ENCODE measurements at regions not wholly inside any gene's neighbourhood (a gene's known extent, or its start where the extent isn't known, plus 50 kb on each side); places are given as distances from the start of the nearest gene placed in this dataset.

DNA sequence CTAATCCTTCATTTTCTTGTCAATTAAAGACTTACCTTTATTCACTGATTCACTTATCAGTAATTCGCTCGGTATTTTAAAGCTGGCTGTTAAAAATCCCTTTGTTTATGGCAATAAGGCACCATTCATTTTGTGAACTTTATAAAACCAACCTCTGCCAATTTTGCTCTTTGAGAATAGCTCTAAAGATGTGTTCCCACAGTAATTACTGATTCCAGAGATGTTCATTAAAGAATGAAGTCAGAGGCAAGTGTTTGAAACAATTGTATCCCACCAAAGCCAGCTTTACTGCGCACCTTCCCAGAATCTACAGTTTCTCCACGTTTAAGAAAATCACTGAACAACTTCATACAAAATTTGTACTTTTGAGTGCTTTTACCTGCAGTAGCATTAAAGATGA is 424.5 kb downstream of the USP25 start:
- Histone ChIP-seq H3K4me3 (no peak overlapping the region), H3K36me3 (no peaks in the 10 kb centered on the region), H3K4me1 (no peaks in the 10 kb centered on the region), H3K27me3 (replicated peaks in 1 of 7) (no peaks in the 10 kb centered on the region), H3K27ac (no peak overlapping the region), H3K9me3 (no peaks in the 10 kb centered on the region)
- no peak for DNase-seq
- intact Hi-C loops (cut with DNase I; ENCODE audit: low total_unique reads) = no loop called here
- WGBS, 5 donors = 88 to 97% (median 91%) methylated on average over 4 of the region's 4 CpGs
- TF ChIP-seq POLR2AphosphoS5 (IDR thresholded peaks at IDR 0.05) (no peak), POLR2A (IDR thresholded peaks at IDR 0.05) (no peak)
- TF ChIP-seq, protein P1, sequence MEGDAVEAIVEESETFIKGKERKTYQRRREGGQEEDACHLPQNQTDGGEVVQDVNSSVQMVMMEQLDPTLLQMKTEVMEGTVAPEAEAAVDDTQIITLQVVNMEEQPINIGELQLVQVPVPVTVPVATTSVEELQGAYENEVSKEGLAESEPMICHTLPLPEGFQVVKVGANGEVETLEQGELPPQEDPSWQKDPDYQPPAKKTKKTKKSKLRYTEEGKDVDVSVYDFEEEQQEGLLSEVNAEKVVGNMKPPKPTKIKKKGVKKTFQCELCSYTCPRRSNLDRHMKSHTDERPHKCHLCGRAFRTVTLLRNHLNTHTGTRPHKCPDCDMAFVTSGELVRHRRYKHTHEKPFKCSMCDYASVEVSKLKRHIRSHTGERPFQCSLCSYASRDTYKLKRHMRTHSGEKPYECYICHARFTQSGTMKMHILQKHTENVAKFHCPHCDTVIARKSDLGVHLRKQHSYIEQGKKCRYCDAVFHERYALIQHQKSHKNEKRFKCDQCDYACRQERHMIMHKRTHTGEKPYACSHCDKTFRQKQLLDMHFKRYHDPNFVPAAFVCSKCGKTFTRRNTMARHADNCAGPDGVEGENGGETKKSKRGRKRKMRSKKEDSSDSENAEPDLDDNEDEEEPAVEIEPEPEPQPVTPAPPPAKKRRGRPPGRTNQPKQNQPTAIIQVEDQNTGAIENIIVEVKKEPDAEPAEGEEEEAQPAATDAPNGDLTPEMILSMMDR (IDR thresholded peaks at IDR 0.05 in 8 of 11, conservative IDR thresholded peaks at IDR 0.05 in 3 of 11) = no peak

DNA sequence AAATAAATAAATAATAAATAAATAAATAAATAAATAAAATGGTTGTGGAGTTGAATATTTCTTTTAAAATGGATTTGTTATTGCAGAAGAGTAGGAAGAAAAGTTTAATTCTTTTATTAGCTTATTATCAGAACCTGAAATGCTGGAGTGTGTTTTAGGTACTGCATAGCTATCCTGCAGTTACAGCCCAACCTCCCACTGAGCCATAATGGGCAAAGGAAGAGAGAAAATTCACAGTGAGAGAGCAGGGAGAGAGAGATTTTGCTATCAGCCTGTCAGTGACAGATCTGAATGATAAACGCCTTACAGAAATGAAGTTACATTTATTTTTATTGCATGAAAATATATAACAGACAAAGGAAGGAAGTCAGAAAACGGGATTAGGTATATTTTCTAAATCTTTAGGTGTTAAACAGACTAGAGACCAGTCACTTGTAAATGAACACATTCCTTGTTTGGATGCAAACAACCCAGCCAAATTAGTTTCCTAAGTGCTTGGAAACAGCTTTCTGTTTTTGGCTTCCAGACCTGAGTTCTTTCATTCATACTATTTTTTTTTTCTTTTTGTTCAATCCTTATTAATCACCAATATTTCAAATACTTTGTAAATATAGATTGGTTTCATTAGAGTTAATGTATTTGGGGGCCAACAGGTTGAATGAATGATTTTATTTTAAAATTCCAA is 425.3 kb downstream of the USP25 start:
- intact Hi-C loops (cut with DNase I; ENCODE audit: low total_unique reads) = no loop called here
- TF ChIP-seq POLR2A (IDR thresholded peaks at IDR 0.05) (no peak), POLR2AphosphoS5 (IDR thresholded peaks at IDR 0.05) (no peak)
- TF ChIP-seq, protein P1 (IDR thresholded peaks at IDR 0.05 in 8 of 11, conservative IDR thresholded peaks at IDR 0.05 in 3 of 11) = no peak
- no peaks in the 10 kb centered on the region for H3K4me1 ChIP-seq
- H3K36me3 ChIP-seq = no peaks in the 10 kb centered on the region
- no peak overlapping the region for H3K27ac ChIP-seq
- H3K9me3 ChIP-seq = no peaks in the 10 kb centered on the region
- no peaks in the 10 kb centered on the region for H3K27me3 ChIP-seq (replicated peaks in 1 of 7)
- WGBS, 5 donors = 51 to 65% (median 55%) methylated on average over 2 of the region's 2 CpGs
- H3K4me3 ChIP-seq = no peak overlapping the region
- no peak for DNase-seq

DNA sequence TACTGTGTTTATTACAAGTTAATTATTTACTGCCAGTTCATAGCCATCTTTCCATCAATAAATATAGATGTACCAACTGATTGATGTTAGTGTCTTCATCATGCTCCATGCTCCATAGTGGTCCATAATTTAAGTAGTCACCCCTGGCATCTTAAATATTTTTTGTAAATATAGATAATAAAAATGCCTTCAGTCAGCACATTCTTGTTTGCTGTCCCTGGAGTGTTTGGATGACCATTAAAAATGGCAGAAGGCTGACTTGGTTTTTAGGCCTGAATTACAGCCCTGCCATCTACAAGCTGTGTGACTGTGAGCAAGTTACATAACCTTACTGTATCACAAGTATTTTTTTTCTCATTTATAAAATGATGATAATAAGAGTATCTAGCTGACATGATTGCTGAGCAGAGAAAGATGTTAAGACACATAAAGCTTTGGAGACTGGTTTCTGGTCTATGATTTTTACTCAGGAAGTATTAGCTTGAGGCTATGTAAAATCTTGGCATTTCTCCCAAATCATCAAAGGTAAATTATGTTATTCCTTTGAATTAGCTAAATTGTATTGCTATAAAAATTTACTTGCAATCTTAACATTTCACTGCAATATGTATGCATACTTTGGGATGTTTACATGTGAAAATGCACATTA is 427.2 kb downstream of the USP25 start:
- Histone ChIP-seq H3K27ac (no peak overlapping the region), H3K4me3 (no peak overlapping the region), H3K27me3 (replicated peaks in 1 of 7) (no peaks in the 10 kb centered on the region), H3K9me3 (no peaks in the 10 kb centered on the region), H3K4me1 (no peaks in the 10 kb centered on the region), H3K36me3 (no peaks in the 10 kb centered on the region)
- TF ChIP-seq, protein P1 (IDR thresholded peaks at IDR 0.05 in 8 of 11, conservative IDR thresholded peaks at IDR 0.05 in 3 of 11) = no peak
- no peak for TF ChIP-seq POLR2A (IDR thresholded peaks at IDR 0.05)
- TF ChIP-seq POLR2AphosphoS5 (IDR thresholded peaks at IDR 0.05) = no peak
- no peak for DNase-seq
- intact Hi-C loops (cut with DNase I; ENCODE audit: low total_unique reads) = no loop called here

DNA sequence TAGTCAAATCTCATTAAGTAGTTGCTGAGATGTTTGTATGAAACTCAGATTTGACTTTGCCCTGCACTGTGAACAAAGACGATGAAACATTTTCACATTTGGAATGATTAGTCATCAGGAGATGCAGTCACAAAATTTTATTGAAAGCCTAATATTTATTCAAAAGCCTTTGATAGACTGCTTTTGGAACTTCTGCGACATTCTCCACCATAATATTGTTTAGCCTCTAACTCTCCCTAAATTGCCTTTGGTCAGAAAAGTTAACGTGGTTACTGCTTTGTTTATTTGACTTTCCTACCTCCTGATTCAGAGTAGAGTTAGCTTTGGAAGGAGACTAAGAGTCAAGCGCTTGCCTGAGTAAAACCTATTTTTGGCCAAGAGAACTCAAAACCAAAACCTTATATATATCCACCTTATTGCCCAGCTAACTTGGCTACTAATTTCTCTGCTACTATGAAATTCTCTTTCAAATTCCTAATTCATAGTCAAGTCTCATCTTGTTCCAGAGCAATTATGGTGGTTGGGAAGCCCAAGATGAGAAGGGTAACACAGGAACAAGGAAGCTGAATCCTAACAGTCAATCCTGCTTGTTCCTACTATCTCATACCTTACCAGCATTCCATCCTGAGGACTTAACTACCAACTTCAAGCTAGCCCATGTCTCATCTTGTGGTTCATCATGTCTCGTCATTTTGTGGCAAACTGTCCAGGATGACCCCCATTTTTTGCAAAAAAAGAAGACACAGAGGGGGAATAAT is 429.6 kb downstream of the USP25 start:
- intact Hi-C loops (cut with DNase I; ENCODE audit: low total_unique reads) = no loop called here
- Histone ChIP-seq H3K4me3 (no peak overlapping the region), H3K9me3 (no peaks in the 10 kb centered on the region), H3K27ac (no peak overlapping the region), H3K27me3 (replicated peaks in 1 of 7) (no peaks in the 10 kb centered on the region), H3K36me3 (no peaks in the 10 kb centered on the region), H3K4me1 (no peaks in the 10 kb centered on the region)
- TF ChIP-seq POLR2A (IDR thresholded peaks at IDR 0.05) (no peak), POLR2AphosphoS5 (IDR thresholded peaks at IDR 0.05) (no peak)
- TF ChIP-seq, protein P1 (IDR thresholded peaks at IDR 0.05 in 8 of 11, conservative IDR thresholded peaks at IDR 0.05 in 3 of 11) = no peak
- 78 to 93% (median 86%) methylated on average over 5 of the region's 5 CpGs for WGBS, 5 donors
- no peak for DNase-seq

Measured in spleen (tissue), 11 donors.